Heart right ventricle (tissue), 16 donors: ENCODE measurements at regions not wholly inside any gene's neighbourhood (a gene's known extent, or its start where the extent isn't known, plus 50 kb on each side); places are given as distances from the start of the nearest gene placed in this dataset.

Source experiments
- ATAC-seq, 8 donors: fragments of 200-7000 bp; cut with Tn5 transposase; one replicate each; pipeline ENCODE4 v1.9.1; 2020; ENCODE audit warnings: mild to moderate bottlenecking in 8 of 8, moderate library complexity in 8 of 8, moderate number of reproducible peaks in 1 of 8
- DNase-seq, 2 donors: peaks; one replicate each; pipeline ENCODE4 v3.0.0-alpha.2; 2020
- H3K27ac ChIP-seq, 10 donors: fragments of 200-600 bp; sonication (generic) in 2 of 10; one replicate each; pipeline versions ENCODE4 v1.5.0 to v1.8.0; 2020 to 2022; ENCODE audit warnings: mild to moderate bottlenecking in 3 of 10
- H3K27me3 ChIP-seq, 7 donors: fragments of 200-600 bp; one replicate each; pipeline ENCODE4 v1.8.0; 2021 to 2022; ENCODE audit warnings: mild to moderate bottlenecking in 2 of 7
- H3K36me3 ChIP-seq, 9 donors: fragments of 200-600 bp; sonication (generic) in 1 of 9; one replicate each; pipeline versions ENCODE4 v1.5.0 to v1.8.0; 2020 to 2022; ENCODE audit warnings: mild to moderate bottlenecking in 2 of 9
- H3K4me1 ChIP-seq, 9 donors: fragments of 200-600 bp; sonication (generic) in 1 of 9; one replicate each; pipeline versions ENCODE4 v1.5.0 to v1.8.0; 2020 to 2022; ENCODE audit warnings: mild to moderate bottlenecking in 4 of 9
- H3K4me3 ChIP-seq, 10 donors: fragments of 200-600 bp; sonication (generic) in 2 of 10; one replicate each; pipeline versions ENCODE4 v1.5.0 to v1.8.0; 2020 to 2022; ENCODE audit warnings: mild to moderate bottlenecking in 7 of 10, moderate library complexity in 2 of 10
- H3K9me3 ChIP-seq, 11 donors: fragments of 200-600 bp in 10 of 11; sonication (generic) in 2 of 11; one replicate each; pipeline versions ENCODE4 v1.5.0 to v1.8.0; 2013 to 2022; ENCODE audit warnings: mild to moderate bottlenecking in 2 of 11, control low read depth in 1 of 11, moderate library complexity in 1 of 11
- CTCF ChIP-seq, 9 donors: fragments of 200-600 bp; sonication (generic) in 2 of 9; IDR thresholded peaks; one replicate each; pipeline versions ENCODE4 v1.5.0 to v1.8.0; 2021 to 2022; ENCODE audit warnings: antibody characterized with exemption in 9 of 9, mild to moderate bottlenecking in 5 of 9, moderate library complexity in 1 of 9
- WGBS, 2 donors: extraction: QIAGEN DNeasy Blood & Tissue Kit; methylation state at CpG; one replicate each; pipeline ENCODE4 v1.1.7; 2013; ENCODE audit warnings: inconsistent platforms in 1 of 2; 5-methylcytosine and 5-hydroxymethylcytosine counted together
- intact Hi-C, 10 donors: fragments of 100-400 bp; cut with DNase I; formaldehyde crosslinking; loops; one replicate each; pipeline versions ENCODE4 v1.11.1 to v1.14.2; 2022
- donor health status: Arrhythmogenic right ventricular cardiomyopathy.
- donor health status: ischemic (EF 13 %, LVEDD 7.1; RV severe dilation, severe dysfunction).
- donor health status: healthy with polysubstance abuse.
- donor health status: DM: no; HTN: yes; CAD: no.
- donor health status: DM: no; HTN: no; CAD: no.
- donor health status: ischemic (EF 25% LVEDD 6.9; RV normal size, moderate dysfunction).
- donor health status: ischemic (EF 25% LVEDD 5.7; RV mildly dilated, moderate dysfunction).
- donor health status: healthy.
- donor health status: DM: yes; HTN: yes; CAD: no.
- donor health status: Ischemic cardiomyopathy.
- donor health status: ischemic (EF 35%, LVEDD 5.7; RV mildly dilated, moderate dysfunction).
- donor health status: nonischemic (EF 11% LVEDD 7.7; RV severe dilation, severe dysfunction).
- donor health status: DM: yes; HTN: yes; CAD: no.
- donor health status: PGD.
- donor health status: ischemic (EF 29% LVEDD 5.4; RV normal size, mild dysfunction).
- donor health status: nonischemic (EF 23%, LVEDD 6.1; RV moderate dilation, normal function).

GRCh38 chr5:141737535-141737934, 55.5 kb upstream of the ARAP3 start:
- no peak for TF ChIP-seq CTCF (IDR thresholded peaks at IDR 0.05)
- H3K9me3 ChIP-seq: no peaks in the 10 kb centered on the region
- no peaks in the 10 kb centered on the region for H3K36me3 ChIP-seq
- ATAC-seq (no peak), DNase-seq (no peak)
- no peak overlapping the region for H3K4me3 ChIP-seq
- WGBS, 2 donors: 44% methylated on average over 4 of the region's 4 CpGs
- H3K27ac ChIP-seq: no peak overlapping the region
- intact Hi-C loops: no loop called here
- H3K27me3 ChIP-seq: no peaks in the 10 kb centered on the region
- no peaks in the 10 kb centered on the region for H3K4me1 ChIP-seq

GRCh38 chr5:141735823-141736222, 53.8 kb upstream of the ARAP3 start:
- H3K4me1 ChIP-seq: no peaks in the 10 kb centered on the region
- no peak for DNase-seq
- no peak overlapping the region for H3K4me3 ChIP-seq
- no peaks in the 10 kb centered on the region for H3K27me3 ChIP-seq
- H3K27ac ChIP-seq: no peak overlapping the region
- H3K9me3 ChIP-seq: no peaks in the 10 kb centered on the region
- intact Hi-C loops: no loop called here
- no peak for TF ChIP-seq CTCF (IDR thresholded peaks at IDR 0.05)
- no peak for ATAC-seq
- WGBS, 2 donors: 42 to 59% methylated on average over 1 of the region's 1 CpG
- no peaks in the 10 kb centered on the region for H3K36me3 ChIP-seq

- Histone ChIP-seq H3K27ac (no peak overlapping the region), H3K36me3 (no peaks in the 10 kb centered on the region), H3K4me3 (no peak overlapping the region), H3K9me3 (no peaks in the 10 kb centered on the region), H3K4me1 (peaks cover 0 to 4% (median 0%) of the 10 kb centered on the region in 9 donors), H3K27me3 (no peaks in the 10 kb centered on the region)
- intact Hi-C loops: no loop called here
- peak in 1 of 2 donors; percentile 40 for DNase-seq
- ATAC-seq: peak in 4 of 8 donors; percentile 31 to 54 (median 44)
- no peak for TF ChIP-seq CTCF (IDR thresholded peaks at IDR 0.05)
- 56 to 57% methylated on average over 4 of the region's 4 CpGs for WGBS, 2 donors
Observed at GRCh38 chr5:141734501-141735229, 52.6 kb upstream of the ARAP3 start.

GRCh38 chr5:141733198-141733597, 51.2 kb upstream of the ARAP3 start:
- no peak for ATAC-seq
- H3K27ac ChIP-seq: no peak overlapping the region
- WGBS, 2 donors: 78% methylated on average over 2 of the region's 2 CpGs
- no peak for TF ChIP-seq CTCF (IDR thresholded peaks at IDR 0.05)
- H3K9me3 ChIP-seq: no peaks in the 10 kb centered on the region
- DNase-seq: no peak
- H3K4me1 ChIP-seq: peaks cover 0 to 11% (median 0%) of the 10 kb centered on the region in 9 donors
- H3K27me3 ChIP-seq: no peaks in the 10 kb centered on the region
- intact Hi-C loops: no loop called here
- H3K4me3 ChIP-seq: no peak overlapping the region
- H3K36me3 ChIP-seq: no peaks in the 10 kb centered on the region
